ENCODE measurements at regions not wholly inside any gene's neighbourhood (a gene's known extent, or its start where the extent isn't known, plus 50 kb on each side); places are given as distances from the start of the nearest gene placed in this dataset.

DNA sequence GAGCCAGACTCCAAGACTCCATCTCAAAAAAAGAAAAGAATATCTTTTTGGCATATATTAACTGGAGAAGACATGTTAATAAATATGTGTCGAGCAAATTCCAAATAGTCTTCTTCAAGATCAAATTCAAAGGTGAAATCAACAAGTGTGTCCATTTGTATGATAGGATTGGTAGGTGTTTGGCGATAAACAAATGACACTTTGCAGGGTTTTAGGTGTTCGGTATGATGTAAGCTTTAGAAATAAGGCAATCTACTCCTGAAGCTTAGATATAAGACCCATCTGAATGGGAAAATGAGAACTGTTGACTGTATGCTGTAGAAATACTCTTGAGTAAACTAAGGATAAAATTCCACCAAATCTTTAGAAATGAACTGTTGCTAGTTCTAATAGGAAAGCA, 75.8 kb upstream of the FNDC3B start:
- Mint-ChIP-seq H3K27me3 (ENCODE audit: unreplicated experiment) (peaks cover 4% of the 10 kb centered on the region), H3K4me3 (ENCODE audit: unreplicated experiment) (no peak overlapping the region), H3K36me3 (ENCODE audit: low read depth, unreplicated experiment) (no peaks in the 10 kb centered on the region), H3K27ac (ENCODE audit: unreplicated experiment) (no peak overlapping the region), H3K4me1 (ENCODE audit: unreplicated experiment) (peaks cover 20% of the 10 kb centered on the region), H3K9me3 (ENCODE audit: unreplicated experiment) (no peaks in the 10 kb centered on the region)
- DNase-seq (ENCODE audit: low spot score): no peak
- TF ChIP-seq, protein P1, sequence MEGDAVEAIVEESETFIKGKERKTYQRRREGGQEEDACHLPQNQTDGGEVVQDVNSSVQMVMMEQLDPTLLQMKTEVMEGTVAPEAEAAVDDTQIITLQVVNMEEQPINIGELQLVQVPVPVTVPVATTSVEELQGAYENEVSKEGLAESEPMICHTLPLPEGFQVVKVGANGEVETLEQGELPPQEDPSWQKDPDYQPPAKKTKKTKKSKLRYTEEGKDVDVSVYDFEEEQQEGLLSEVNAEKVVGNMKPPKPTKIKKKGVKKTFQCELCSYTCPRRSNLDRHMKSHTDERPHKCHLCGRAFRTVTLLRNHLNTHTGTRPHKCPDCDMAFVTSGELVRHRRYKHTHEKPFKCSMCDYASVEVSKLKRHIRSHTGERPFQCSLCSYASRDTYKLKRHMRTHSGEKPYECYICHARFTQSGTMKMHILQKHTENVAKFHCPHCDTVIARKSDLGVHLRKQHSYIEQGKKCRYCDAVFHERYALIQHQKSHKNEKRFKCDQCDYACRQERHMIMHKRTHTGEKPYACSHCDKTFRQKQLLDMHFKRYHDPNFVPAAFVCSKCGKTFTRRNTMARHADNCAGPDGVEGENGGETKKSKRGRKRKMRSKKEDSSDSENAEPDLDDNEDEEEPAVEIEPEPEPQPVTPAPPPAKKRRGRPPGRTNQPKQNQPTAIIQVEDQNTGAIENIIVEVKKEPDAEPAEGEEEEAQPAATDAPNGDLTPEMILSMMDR (IDR thresholded peaks at IDR 0.05; ENCODE audit: unreplicated experiment): no peak

DNA sequence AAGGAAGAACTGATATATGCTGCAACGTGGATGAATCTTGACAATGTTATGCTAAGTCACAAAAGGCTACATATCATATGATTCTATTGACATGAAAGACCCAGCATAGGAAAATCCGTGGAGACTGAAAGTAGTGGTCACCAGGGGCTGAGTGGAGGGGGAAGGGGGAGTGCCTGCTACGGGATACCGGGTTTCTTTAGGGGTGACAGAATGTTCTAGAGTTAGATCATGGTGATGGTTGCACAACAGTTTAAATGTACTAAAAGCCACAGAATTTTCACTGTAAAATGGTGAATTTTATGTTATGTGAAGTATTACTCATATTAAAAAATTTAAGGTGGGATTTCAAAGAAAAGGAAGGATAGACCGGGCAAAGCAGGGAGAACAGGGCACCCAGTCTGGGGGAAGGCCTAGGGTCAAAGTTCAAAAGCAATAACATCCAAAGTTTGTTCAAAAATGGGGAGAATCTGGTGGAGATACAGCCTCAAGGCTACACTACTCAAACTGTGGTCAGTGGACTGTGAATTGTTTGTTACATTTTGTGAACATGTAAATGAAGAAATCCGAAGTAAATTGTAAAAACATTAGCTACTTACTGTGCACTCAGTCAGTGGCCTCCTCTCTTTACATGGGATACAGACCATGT, 74.2 kb upstream of the FNDC3B start:
- no peaks in the 10 kb centered on the region for H3K9me3 Mint-ChIP-seq (ENCODE audit: unreplicated experiment)
- H3K4me3 Mint-ChIP-seq (ENCODE audit: unreplicated experiment): no peak overlapping the region
- no peak for DNase-seq (ENCODE audit: low spot score)
- peaks cover 17% of the 10 kb centered on the region for H3K4me1 Mint-ChIP-seq (ENCODE audit: unreplicated experiment)
- peaks cover 4% of the 10 kb centered on the region for H3K27me3 Mint-ChIP-seq (ENCODE audit: unreplicated experiment)
- no peaks in the 10 kb centered on the region for H3K36me3 Mint-ChIP-seq (ENCODE audit: low read depth, unreplicated experiment)
- H3K27ac Mint-ChIP-seq (ENCODE audit: unreplicated experiment): no peak overlapping the region
- TF ChIP-seq, protein P1 (IDR thresholded peaks at IDR 0.05; ENCODE audit: unreplicated experiment): no peak

DNA sequence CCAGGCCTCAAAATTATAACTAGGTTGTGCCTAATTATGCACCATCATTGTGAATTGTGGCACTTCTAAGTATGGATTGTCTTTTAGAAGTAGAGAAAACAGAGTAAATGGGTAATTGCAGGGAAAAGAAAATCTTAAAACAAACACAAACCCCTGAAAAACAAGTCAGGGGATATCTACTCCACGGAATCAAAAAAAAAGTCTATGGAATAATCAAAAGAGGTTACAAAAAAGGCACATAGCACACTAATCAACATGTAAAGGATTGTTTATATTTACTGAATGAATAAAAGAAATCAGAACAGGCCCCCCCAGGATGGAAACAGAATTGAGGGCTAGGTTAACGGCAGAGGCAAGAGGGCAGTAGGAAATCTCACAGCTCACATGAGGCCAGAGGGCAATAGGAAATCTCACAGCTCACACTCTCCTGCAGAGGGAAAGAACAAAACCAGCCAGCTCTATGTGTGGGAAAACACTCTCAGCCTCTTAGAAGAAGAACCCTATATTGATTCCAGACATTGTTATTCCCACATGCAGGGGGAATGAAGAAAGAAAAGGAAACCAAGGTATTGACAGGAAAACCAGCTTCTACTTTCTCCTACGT, 72.7 kb upstream of the FNDC3B start:
- Mint-ChIP-seq H3K9me3 (ENCODE audit: unreplicated experiment) (no peaks in the 10 kb centered on the region), H3K4me1 (ENCODE audit: unreplicated experiment) (peaks cover 21% of the 10 kb centered on the region), H3K27me3 (ENCODE audit: unreplicated experiment) (peaks cover 7% of the 10 kb centered on the region), H3K36me3 (ENCODE audit: low read depth, unreplicated experiment) (no peaks in the 10 kb centered on the region), H3K4me3 (ENCODE audit: unreplicated experiment) (no peak overlapping the region), H3K27ac (ENCODE audit: unreplicated experiment) (peak overlapping the region; percentile 28)
- DNase-seq (ENCODE audit: low spot score): no peak
- TF ChIP-seq, protein P1 (IDR thresholded peaks at IDR 0.05; ENCODE audit: unreplicated experiment): no peak

DNA sequence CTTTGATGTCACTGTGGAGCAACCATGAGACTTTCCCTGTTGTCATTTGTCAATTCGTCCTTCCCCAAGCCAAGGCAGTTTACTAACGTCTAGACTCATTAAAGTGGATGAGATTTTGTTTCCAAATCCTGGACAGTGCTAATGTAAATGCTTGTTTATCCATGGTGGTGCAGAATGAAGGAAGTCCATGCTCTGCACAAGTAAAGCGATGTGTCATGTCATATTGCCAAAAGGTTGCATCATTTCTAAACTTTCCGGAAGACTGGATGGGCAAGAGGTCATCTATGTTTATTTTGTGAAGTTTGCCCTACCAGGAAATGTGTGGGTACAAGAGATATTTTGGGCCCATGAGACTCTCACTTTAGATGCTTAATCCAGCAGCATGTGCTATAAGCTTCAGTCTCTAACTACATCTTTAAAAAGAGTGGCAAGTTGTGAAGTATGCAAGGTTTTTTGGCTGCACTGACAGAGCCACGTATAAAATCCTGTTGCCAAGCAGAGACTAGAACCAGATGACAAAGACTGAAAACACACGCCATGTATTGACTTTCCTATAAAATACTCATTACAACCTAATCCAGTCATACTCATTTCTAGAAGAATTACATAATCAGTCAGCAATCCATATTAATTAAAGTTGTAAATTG, 72.1 kb upstream of the FNDC3B start:
- Mint-ChIP-seq H3K36me3 (ENCODE audit: low read depth, unreplicated experiment) (no peaks in the 10 kb centered on the region), H3K27ac (ENCODE audit: unreplicated experiment) (no peak overlapping the region)
- no peak for DNase-seq (ENCODE audit: low spot score)

More for the DNA sequence above, 72.1 kb upstream of the FNDC3B start:
- TF ChIP-seq, protein P1 (IDR thresholded peaks at IDR 0.05; ENCODE audit: unreplicated experiment): no peak
- H3K4me1 Mint-ChIP-seq (ENCODE audit: unreplicated experiment): peaks cover 21% of the 10 kb centered on the region
- no peak overlapping the region for H3K4me3 Mint-ChIP-seq (ENCODE audit: unreplicated experiment)
- peaks cover 7% of the 10 kb centered on the region for H3K27me3 Mint-ChIP-seq (ENCODE audit: unreplicated experiment)
- H3K9me3 Mint-ChIP-seq (ENCODE audit: unreplicated experiment): no peaks in the 10 kb centered on the region

Data from endothelial cell (in vitro differentiated cells).